ENCODE measurements at regions not wholly inside any gene's neighbourhood (a gene's known extent, or its start where the extent isn't known, plus 50 kb on each side); places are given as distances from the start of the nearest gene placed in this dataset.

DNA sequence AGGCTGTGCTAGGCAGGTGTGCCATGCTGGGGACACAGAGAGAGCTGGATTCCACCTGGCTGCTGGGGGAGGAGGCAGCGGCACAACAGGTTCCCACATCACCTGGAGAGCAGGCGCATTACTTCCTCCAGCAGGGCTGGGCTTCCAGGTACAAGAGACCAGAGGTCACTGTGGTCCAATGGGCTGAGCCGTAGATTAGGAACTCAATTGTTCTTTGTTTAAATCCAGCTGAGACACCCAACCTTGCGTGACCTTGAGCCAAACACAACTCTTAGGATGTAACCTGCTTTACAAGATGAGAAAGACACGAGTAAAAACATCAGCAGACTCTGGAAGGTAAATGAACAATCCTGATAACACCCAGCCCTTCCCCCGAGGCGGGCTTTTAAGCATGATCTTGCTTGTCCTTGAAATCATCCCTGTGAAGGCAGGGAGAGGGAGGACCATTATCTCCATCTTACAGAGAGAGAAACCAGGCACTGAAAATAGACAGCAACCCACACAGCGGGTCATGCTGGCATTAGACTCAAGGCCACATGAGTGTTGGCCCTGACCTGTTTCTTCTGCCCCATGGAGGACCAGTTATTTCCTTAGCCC lies 216.5 kb upstream of the RREB1 start:
- TF ChIP-seq, protein P1, sequence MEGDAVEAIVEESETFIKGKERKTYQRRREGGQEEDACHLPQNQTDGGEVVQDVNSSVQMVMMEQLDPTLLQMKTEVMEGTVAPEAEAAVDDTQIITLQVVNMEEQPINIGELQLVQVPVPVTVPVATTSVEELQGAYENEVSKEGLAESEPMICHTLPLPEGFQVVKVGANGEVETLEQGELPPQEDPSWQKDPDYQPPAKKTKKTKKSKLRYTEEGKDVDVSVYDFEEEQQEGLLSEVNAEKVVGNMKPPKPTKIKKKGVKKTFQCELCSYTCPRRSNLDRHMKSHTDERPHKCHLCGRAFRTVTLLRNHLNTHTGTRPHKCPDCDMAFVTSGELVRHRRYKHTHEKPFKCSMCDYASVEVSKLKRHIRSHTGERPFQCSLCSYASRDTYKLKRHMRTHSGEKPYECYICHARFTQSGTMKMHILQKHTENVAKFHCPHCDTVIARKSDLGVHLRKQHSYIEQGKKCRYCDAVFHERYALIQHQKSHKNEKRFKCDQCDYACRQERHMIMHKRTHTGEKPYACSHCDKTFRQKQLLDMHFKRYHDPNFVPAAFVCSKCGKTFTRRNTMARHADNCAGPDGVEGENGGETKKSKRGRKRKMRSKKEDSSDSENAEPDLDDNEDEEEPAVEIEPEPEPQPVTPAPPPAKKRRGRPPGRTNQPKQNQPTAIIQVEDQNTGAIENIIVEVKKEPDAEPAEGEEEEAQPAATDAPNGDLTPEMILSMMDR (IDR thresholded peaks at IDR 0.05): no peak
- TF ChIP-seq POLR2AphosphoS5 (IDR thresholded peaks at IDR 0.05) (no peak), POLR2A (IDR thresholded peaks at IDR 0.05) (no peak)
